Testis (tissue), 2 donors: ENCODE measurements at regions not wholly inside any gene's neighbourhood (a gene's known extent, or its start where the extent isn't known, plus 50 kb on each side); places are given as distances from the start of the nearest gene placed in this dataset.

Experiments
- CTCF ChIP-seq, 3 experiments: fragments of 450-650 bp in 2 of 3; fragments of 200-600 bp in 1 of 3; sonication (generic) in 1 of 3; IDR thresholded peaks; one replicate each; pipeline ENCODE4 v1.5.1; 2016 to 2019; ENCODE audit warnings: antibody characterized with exemption in 3 of 3, mild to moderate bottlenecking in 2 of 3, moderate library complexity in 1 of 3
- POLR2A ChIP-seq: fragments of 450-650 bp; IDR thresholded peaks from one replicate; pipeline ENCODE4 v1.6.1; 2017; ENCODE audit warnings: antibody characterized with exemption, mild to moderate bottlenecking, moderate library complexity

- TF ChIP-seq CTCF (IDR thresholded peaks at IDR 0.05) (no peak), POLR2A (no peak)
These were observed 362.9 kb upstream of the RBMS3 start for GRCh38 chr3:28917895-28918475.
